ENCODE measurements at regions not wholly inside any gene's neighbourhood (a gene's known extent, or its start where the extent isn't known, plus 50 kb on each side); places are given as distances from the start of the nearest gene placed in this dataset.

DNA sequence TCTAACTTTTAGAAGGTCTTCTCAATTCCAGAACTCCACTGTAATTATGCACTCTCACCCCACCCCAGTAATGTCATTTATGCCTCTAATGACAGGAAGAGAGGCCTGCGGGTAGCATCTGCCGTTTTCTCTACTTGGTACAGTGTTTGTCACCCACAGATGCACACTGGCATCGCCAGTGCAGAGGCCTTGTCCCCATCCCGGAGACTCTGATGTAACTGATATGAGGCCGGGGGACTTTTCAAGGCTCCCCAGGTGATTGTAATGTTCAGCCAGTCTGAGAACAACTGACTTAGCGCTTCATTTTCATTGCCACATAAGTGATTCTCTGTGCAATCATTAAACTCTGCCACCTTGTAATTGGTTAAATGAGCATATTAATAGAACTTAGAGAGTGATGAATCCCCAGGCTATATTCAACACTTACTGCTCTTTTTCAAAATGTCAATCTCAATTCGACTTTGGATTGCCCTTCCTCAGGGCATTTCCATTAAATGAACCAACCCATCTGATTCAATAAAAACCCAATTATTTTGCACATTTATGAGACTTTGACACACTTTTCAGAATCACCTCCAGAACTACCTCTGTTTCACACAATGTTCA is 113.2 kb downstream of the HERPUD2 start:
- TF ChIP-seq, protein P1, sequence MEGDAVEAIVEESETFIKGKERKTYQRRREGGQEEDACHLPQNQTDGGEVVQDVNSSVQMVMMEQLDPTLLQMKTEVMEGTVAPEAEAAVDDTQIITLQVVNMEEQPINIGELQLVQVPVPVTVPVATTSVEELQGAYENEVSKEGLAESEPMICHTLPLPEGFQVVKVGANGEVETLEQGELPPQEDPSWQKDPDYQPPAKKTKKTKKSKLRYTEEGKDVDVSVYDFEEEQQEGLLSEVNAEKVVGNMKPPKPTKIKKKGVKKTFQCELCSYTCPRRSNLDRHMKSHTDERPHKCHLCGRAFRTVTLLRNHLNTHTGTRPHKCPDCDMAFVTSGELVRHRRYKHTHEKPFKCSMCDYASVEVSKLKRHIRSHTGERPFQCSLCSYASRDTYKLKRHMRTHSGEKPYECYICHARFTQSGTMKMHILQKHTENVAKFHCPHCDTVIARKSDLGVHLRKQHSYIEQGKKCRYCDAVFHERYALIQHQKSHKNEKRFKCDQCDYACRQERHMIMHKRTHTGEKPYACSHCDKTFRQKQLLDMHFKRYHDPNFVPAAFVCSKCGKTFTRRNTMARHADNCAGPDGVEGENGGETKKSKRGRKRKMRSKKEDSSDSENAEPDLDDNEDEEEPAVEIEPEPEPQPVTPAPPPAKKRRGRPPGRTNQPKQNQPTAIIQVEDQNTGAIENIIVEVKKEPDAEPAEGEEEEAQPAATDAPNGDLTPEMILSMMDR (IDR thresholded peaks at IDR 0.05; ENCODE audit: low read depth, low read length): no peak
- TF ChIP-seq POLR2A (IDR thresholded peaks at IDR 0.05; ENCODE audit: extremely low read depth, insufficient read length) (no peak), MYC (IDR thresholded peaks at IDR 0.05; ENCODE audit: low read depth, low read length) (no peak)

All from NB4 (cell line).